ENCODE measurements at regions not wholly inside any gene's neighbourhood (a gene's known extent, or its start where the extent isn't known, plus 50 kb on each side); places are given as distances from the start of the nearest gene placed in this dataset.

DNA sequence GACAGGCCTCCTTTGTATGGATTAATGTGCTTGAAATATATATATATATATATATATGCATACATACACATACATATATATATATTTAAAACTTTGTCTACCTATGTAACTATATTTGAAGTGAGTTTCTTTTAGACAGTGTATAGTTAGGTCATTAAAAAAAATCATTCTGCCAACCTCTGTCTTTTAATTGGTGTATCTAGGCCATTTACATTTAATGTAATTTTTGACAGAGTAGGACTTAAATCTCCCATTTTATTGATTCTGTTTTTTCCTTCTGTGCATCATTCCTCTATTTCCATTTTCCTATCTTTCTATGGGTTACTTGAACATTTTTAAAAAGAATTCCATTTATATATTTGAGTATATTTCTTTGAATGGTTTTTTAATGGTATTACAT lies 125.2 kb downstream of the IRF8 start:
- Histone ChIP-seq H3K9me3 (ENCODE audit: insufficient read depth, low read depth) (peaks cover 7% of the 10 kb centered on the region; the same call in 1 of the 2 replicates), H3K9me2 (ENCODE audit: insufficient read depth) (no peaks in the 10 kb centered on the region), H3F3A (ENCODE audit: insufficient read depth, low read depth) (no peaks in the 10 kb centered on the region), H3K27ac (no peak overlapping the region), H3K27me3 (ENCODE audit: insufficient read depth, low read depth) (peaks cover 67% of the 10 kb centered on the region), H3K4me1 (replicated peaks; ENCODE audit: insufficient read depth) (no peaks in the 10 kb centered on the region), H3K79me2 (ENCODE audit: low read depth) (no peaks in the 10 kb centered on the region), H3K4me3 (no peak overlapping the region), H3K36me3 (ENCODE audit: low read depth) (no peaks in the 10 kb centered on the region), H3K4me2 (no peak overlapping the region), H2AFZ (no peak overlapping the region), H4K20me1 (ENCODE audit: insufficient read depth) (no peaks in the 10 kb centered on the region)
- CTCF ChIA-PET: no interaction called here
- intact Hi-C loops (cut with micrococcal nuclease; ENCODE audit: unreplicated experiment): no loop called here
- POLR2A ChIA-PET (ENCODE audit: unreplicated experiment): no interaction called here
- TF ChIP-seq CTCF (conservative IDR thresholded peaks at IDR 0.05): no peak
- no peak for TF ChIP-seq EZH2 (IDR thresholded peaks at IDR 0.05; ENCODE audit: low read depth)
- no TSS peak for BruUV-seq (replicated peaks)
- no peak for DNase-seq

GRCh38 chr16:86025706-86026105 lies 126.7 kb downstream of the IRF8 start:
- BruUV-seq (replicated peaks): no TSS peak
- no peaks in the 10 kb centered on the region for H3F3A ChIP-seq (ENCODE audit: insufficient read depth, low read depth)

GRCh38 chr16:86026171-86026910 lies 127.4 kb downstream of the IRF8 start:
- Histone ChIP-seq H2AFZ (no peak overlapping the region), H4K20me1 (ENCODE audit: insufficient read depth) (no peaks in the 10 kb centered on the region), H3K9me3 (ENCODE audit: insufficient read depth, low read depth) (peaks cover 7% of the 10 kb centered on the region; the same call in 1 of the 2 replicates), H3K27me3 (ENCODE audit: insufficient read depth, low read depth) (peaks cover 70% of the 10 kb centered on the region), H3K27ac (no peak overlapping the region), H3K36me3 (ENCODE audit: low read depth) (no peaks in the 10 kb centered on the region), H3K4me1 (replicated peaks; ENCODE audit: insufficient read depth) (no peaks in the 10 kb centered on the region), H3K9me2 (ENCODE audit: insufficient read depth) (no peaks in the 10 kb centered on the region), H3F3A (ENCODE audit: insufficient read depth, low read depth) (no peaks in the 10 kb centered on the region), H3K4me2 (no peak overlapping the region), H3K79me2 (ENCODE audit: low read depth) (no peaks in the 10 kb centered on the region), H3K4me3 (no peak overlapping the region)
- no peak for DNase-seq
- POLR2A ChIA-PET (ENCODE audit: unreplicated experiment): no interaction called here
- TF ChIP-seq EZH2 (IDR thresholded peaks at IDR 0.05; ENCODE audit: low read depth) (no peak), CTCF (conservative IDR thresholded peaks at IDR 0.05) (no peak)
- CTCF ChIA-PET: no interaction called here
- intact Hi-C loops (cut with micrococcal nuclease; ENCODE audit: unreplicated experiment): no loop called here
- no TSS peak for BruUV-seq (replicated peaks)

More at GRCh38 chr16:86025706-86026105, 126.7 kb downstream of the IRF8 start:
- no peaks in the 10 kb centered on the region for H3K4me1 ChIP-seq (replicated peaks; ENCODE audit: insufficient read depth)
- H3K27me3 ChIP-seq (ENCODE audit: insufficient read depth, low read depth): peaks cover 68% of the 10 kb centered on the region
- H3K4me3 ChIP-seq: no peak overlapping the region
- H3K4me2 ChIP-seq: no peak overlapping the region
- no peaks in the 10 kb centered on the region for H3K79me2 ChIP-seq (ENCODE audit: low read depth)
- intact Hi-C loops (cut with micrococcal nuclease; ENCODE audit: unreplicated experiment): no loop called here
- DNase-seq: no peak
- H4K20me1 ChIP-seq (ENCODE audit: insufficient read depth): no peaks in the 10 kb centered on the region
- H3K27ac ChIP-seq: no peak overlapping the region
- no peaks in the 10 kb centered on the region for H3K9me2 ChIP-seq (ENCODE audit: insufficient read depth)
- no peak overlapping the region for H2AFZ ChIP-seq
- H3K36me3 ChIP-seq (ENCODE audit: low read depth): no peaks in the 10 kb centered on the region
- POLR2A ChIA-PET (ENCODE audit: unreplicated experiment): no interaction called here
- TF ChIP-seq CTCF (conservative IDR thresholded peaks at IDR 0.05) (no peak), EZH2 (IDR thresholded peaks at IDR 0.05; ENCODE audit: low read depth) (no peak)
- CTCF ChIA-PET: no interaction called here
- peaks cover 7% of the 10 kb centered on the region; the same call in 1 of the 2 replicates for H3K9me3 ChIP-seq (ENCODE audit: insufficient read depth, low read depth)

Measured in PC-9 (cell line).